WI38 (cell line): ENCODE measurements at regions not wholly inside any gene's neighbourhood (a gene's known extent, or its start where the extent isn't known, plus 50 kb on each side); places are given as distances from the start of the nearest gene placed in this dataset.

Source experiments
- H3K4me3 ChIP-seq: 2 replicates; pipeline ENCODE4 v1.5.1; 2011; ENCODE audit warnings: low read depth, mild to moderate bottlenecking, control low read depth, low read length
- TF ChIP-seq, protein P1 (sequence below): IDR thresholded peaks from 2 replicates; pipeline ENCODE4 v1.5.1; 2012; ENCODE audit warnings: low read depth, mild to moderate bottlenecking, control low read depth, low read length

DNA sequence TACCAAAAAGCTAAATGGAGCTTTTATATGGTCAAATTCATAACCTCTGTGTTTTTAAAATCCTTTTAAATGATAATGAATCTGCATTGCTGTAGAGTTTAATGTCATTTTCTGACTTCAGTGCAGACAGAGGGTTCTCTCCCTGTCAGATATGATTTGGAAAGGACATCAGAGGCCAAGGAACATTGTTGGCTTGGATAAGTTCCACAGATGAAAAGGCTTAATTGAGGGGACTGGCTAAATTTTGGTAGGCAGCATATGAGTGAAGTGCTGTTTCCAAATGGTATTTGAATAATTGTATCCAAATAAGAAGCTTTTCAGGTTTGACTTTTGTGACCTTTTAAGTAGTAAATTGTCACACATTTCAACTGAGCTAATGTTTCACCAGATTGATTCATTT, 124.6 kb upstream of the KCNH7 start:
- TF ChIP-seq, protein P1, sequence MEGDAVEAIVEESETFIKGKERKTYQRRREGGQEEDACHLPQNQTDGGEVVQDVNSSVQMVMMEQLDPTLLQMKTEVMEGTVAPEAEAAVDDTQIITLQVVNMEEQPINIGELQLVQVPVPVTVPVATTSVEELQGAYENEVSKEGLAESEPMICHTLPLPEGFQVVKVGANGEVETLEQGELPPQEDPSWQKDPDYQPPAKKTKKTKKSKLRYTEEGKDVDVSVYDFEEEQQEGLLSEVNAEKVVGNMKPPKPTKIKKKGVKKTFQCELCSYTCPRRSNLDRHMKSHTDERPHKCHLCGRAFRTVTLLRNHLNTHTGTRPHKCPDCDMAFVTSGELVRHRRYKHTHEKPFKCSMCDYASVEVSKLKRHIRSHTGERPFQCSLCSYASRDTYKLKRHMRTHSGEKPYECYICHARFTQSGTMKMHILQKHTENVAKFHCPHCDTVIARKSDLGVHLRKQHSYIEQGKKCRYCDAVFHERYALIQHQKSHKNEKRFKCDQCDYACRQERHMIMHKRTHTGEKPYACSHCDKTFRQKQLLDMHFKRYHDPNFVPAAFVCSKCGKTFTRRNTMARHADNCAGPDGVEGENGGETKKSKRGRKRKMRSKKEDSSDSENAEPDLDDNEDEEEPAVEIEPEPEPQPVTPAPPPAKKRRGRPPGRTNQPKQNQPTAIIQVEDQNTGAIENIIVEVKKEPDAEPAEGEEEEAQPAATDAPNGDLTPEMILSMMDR: no peak
- no peak overlapping the region for H3K4me3 ChIP-seq

DNA sequence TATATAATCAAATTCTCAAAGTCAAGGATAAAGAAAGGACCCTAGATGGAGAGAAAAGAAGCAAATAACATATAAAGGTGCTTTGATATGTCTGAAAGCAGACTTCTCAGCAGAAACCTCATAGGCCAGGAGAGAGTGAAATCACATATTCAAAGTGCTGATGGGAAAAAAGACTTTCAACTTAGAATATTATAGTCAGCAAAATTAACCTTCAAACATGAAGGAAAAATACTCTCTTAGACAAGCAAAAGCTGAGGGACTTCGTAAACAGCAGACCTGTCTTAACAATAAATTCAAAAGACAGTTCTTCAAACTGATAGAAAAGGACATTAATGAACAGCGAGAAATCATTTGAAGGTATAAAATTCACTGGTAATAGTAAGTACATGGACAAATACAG, 107.2 kb upstream of the KCNH7 start:
- TF ChIP-seq, protein P1: no peak
- no peak overlapping the region for H3K4me3 ChIP-seq

DNA sequence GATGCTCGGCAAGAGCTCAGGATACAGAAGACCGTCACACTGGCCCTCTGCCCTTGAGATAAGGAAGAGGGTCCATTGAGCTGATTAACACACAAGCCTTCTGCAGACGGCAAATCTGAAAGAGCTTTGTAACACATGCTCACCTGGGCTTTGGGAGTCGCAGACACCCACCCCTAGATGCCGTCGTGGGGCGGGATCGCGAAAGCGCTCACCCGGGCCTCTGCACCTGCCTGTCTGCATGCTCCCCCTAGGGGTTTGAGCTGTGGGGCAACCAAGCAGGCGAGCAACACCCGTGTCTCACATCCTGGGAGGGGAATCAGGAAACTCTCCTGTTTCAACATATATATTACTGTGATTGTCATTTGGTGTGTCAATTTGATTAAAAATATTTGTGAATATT, 99.8 kb upstream of the KCNH7 start:
- no peak overlapping the region for H3K4me3 ChIP-seq
- TF ChIP-seq, protein P1: no peak

DNA sequence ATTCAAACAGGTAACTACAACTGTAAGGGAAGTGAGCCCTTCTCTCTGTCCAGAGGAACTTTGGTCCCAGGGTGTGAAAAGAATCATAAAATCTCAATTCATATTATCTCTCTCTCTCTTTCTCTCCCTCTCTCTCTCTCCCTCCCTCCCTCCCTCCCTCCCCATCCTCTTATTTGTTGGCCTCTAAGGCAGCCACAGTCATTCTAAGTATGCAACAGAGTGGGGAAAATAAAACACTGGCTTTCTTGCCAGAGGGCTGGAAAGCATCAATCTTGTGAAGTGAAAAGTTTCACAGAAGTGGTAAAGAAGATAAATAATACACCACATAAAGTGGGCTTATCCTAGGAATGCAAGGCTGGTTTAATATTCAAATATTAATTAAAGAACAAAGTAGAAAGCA, 95.6 kb upstream of the KCNH7 start:
- no peak overlapping the region for H3K4me3 ChIP-seq
- TF ChIP-seq, protein P1: no peak

DNA sequence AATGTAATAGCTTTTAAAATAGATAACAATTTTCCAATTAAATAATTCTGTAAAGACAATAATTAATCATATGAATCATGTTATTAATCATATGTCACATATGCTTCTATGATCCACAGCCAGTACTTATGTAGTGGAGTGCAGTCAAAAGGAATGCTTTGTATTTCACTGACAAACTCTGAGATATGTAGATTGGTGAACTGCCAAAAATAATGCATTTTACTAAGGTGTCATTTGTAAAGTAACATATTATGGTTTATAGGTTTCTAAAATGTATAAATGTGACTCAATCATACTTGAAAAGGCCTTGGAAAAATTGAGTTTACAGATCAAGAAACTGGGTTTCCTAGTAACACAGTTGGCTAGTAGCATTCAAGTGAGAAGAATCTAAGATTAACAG, 93.8 kb upstream of the KCNH7 start:
- TF ChIP-seq, protein P1: no peak
- H3K4me3 ChIP-seq: no peak overlapping the region

DNA sequence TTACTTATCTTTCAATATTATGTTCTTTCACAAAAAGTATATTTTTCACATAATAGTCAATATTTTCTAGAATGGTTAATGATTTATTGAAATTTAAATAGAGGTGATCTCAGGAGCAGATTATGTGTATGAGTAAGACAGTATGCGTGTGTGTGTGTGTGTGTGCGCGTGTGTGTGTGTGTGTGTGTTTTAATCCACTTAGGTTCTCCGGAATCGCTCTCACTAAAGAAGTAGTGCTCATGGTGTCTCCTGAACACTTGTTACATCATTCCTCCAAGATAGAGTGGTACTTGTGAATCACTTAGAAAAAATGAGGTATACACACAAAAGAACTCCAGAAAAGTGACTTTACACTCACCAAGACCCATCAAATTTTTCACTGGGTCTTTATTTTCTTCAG, 91.0 kb upstream of the KCNH7 start:
- H3K4me3 ChIP-seq: no peak overlapping the region
- TF ChIP-seq, protein P1: no peak

DNA sequence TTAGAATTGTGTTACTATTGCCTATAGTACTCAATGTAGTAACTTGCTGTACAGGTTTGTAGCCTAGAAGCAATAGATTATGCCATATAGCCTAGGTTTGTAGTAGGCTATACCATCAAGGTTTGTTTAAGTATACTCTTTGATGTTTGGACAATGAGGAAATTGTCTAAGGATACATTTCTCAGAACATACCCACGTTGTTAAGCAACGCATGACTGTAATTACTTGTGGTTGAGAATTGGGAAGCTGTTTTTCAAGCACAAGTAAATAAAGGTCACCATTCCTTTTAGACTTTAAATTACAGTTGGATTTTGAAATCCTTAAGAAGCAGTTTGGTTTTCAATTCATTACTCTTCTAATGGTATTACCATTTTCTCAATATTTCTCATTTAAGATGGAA, 89.8 kb upstream of the KCNH7 start:
- no peak overlapping the region for H3K4me3 ChIP-seq
- TF ChIP-seq, protein P1: no peak
